Fibroblast of lung (primary cell): ENCODE measurements at regions not wholly inside any gene's neighbourhood (a gene's known extent, or its start where the extent isn't known, plus 50 kb on each side); places are given as distances from the start of the nearest gene placed in this dataset.

ENCODE experiments used
- DNase-seq, 2 donors: peaks; one replicate each; pipeline versions ENCODE4 v3.0.0 to v3.0.0-alpha.2; 2010; ENCODE audit warnings: low read depth in 2 of 2
- H2AFZ ChIP-seq: 2 replicates; pipeline ENCODE4 v1.5.1; 2012; ENCODE audit warnings: low read length, control low read depth, inconsistent platforms
- H3K27ac ChIP-seq: 2 replicates; pipeline ENCODE4 v1.5.1; 2011; ENCODE audit warnings: low read length, control low read depth; ENCODE audit not compliant: insufficient read depth
- H3K27me3 ChIP-seq: 2 replicates; pipeline ENCODE4 v1.5.1; 2011; ENCODE audit warnings: mild to moderate bottlenecking, low read length; ENCODE audit not compliant: control insufficient read depth, insufficient read depth
- H3K36me3 ChIP-seq: 2 replicates; pipeline ENCODE4 v1.5.1; 2011; ENCODE audit warnings: low read length; ENCODE audit not compliant: control insufficient read depth, insufficient read depth
- H3K4me1 ChIP-seq: 2 replicates; pipeline ENCODE4 v1.5.1; 2011; ENCODE audit warnings: low read length; ENCODE audit not compliant: control insufficient read depth, insufficient read depth; ENCODE audit errors: extremely low read depth
- H3K4me2 ChIP-seq: 2 replicates; pipeline ENCODE4 v1.5.1; 2011; ENCODE audit warnings: low read length, control low read depth; ENCODE audit not compliant: insufficient read depth; ENCODE audit errors: extremely low read depth
- H3K4me3 ChIP-seq, 4 experiments: fragments of 200-600 bp in 1 of 4; sonication (generic) in 1 of 4; replicated peaks in 1 of 4; 2 replicates each; pipeline ENCODE4 v1.5.1; 2011 to 2016; ENCODE audit warnings: low read length in 4 of 4, low read depth in 3 of 4, mild to moderate bottlenecking in 3 of 4, control low read depth in 2 of 4, inconsistent platforms in 1 of 4, mixed read lengths in 1 of 4; ENCODE audit not compliant: insufficient read depth in 1 of 4; ENCODE audit errors: control extremely low read depth in 1 of 4
- H3K79me2 ChIP-seq: 2 replicates; pipeline ENCODE4 v1.5.1; 2012; ENCODE audit warnings: mild to moderate bottlenecking, low read length, inconsistent platforms; ENCODE audit not compliant: control insufficient read depth, insufficient read depth
- H3K9ac ChIP-seq: 2 replicates; pipeline ENCODE4 v1.5.1; 2011; ENCODE audit warnings: mild to moderate bottlenecking, low read length, control low read depth; ENCODE audit not compliant: insufficient read depth
- H3K9me3 ChIP-seq: 2 replicates; pipeline ENCODE4 v1.5.1; 2012; ENCODE audit warnings: low read depth, low read length; ENCODE audit not compliant: control insufficient read depth, insufficient read depth
- H4K20me1 ChIP-seq: 2 replicates; pipeline ENCODE4 v1.5.1; 2011; ENCODE audit warnings: low read length; ENCODE audit not compliant: control insufficient read depth, insufficient read depth; ENCODE audit errors: extremely low read depth
- CTCF ChIP-seq, 2 donors: IDR thresholded peaks in 1 of 2; conservative IDR thresholded peaks in 1 of 2; 1 replicate in 1 of 2; 2 replicates in 1 of 2; pipeline ENCODE4 v1.5.1; 2011 to 2012; ENCODE audit warnings: low read length in 2 of 2, control low read depth in 1 of 2, inconsistent platforms in 1 of 2, low read depth in 1 of 2, mild to moderate bottlenecking in 1 of 2
- EZH2 ChIP-seq: IDR thresholded peaks from 2 replicates; pipeline ENCODE4 v1.5.1; 2012; ENCODE audit warnings: low read length, control low read depth, mild to moderate bottlenecking; ENCODE audit errors: missing control alignments

DNA sequence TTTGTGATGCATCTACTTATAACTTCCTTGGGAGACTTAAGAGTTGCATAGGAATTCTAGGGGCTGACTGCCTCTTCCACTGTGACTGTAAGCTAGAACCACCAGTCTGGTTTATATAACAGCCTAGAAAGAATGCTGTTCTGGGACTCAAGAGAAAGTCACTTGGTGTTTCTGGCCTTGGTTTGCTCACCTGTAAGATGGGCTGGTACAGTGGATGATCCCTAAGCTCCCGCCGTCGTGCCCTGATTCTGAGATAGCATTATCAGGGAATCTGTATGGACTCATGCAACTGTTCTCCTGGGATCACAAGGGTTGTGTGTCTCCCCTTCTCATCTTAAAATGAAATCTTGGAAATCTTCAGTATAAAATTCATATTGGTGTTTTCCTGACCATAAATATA lies 100.6 kb downstream of the LYZL1 start:
- no peak for DNase-seq
- peaks cover 1% of the 10 kb centered on the region for H3K27me3 ChIP-seq
- no peaks in the 10 kb centered on the region for H3K36me3 ChIP-seq
- no peak overlapping the region for H3K9ac ChIP-seq
- no peaks in the 10 kb centered on the region for H4K20me1 ChIP-seq
- H3K79me2 ChIP-seq, result no peaks in the 10 kb centered on the region
- no peaks in the 10 kb centered on the region for H3K4me1 ChIP-seq
- no peaks in the 10 kb centered on the region for H3K9me3 ChIP-seq
- H3K4me2 ChIP-seq, result no peak overlapping the region
- no peak overlapping the region for H2AFZ ChIP-seq
- TF ChIP-seq CTCF (conservative IDR thresholded peaks at IDR 0.05 in 1 of 2, IDR thresholded peaks at IDR 0.05 in 1 of 2; ENCODE audit: low read depth in 1 of 2, low read length in 2 of 2), result no peak
- TF ChIP-seq EZH2, result no peak
- H3K27ac ChIP-seq, result no peak overlapping the region
- no peak overlapping the region for H3K4me3 ChIP-seq

- H3K27me3 ChIP-seq, result peaks cover 6% of the 10 kb centered on the region
- peak overlapping the region; percentile 23 for H3K4me2 ChIP-seq
- H3K79me2 ChIP-seq, result no peaks in the 10 kb centered on the region
- H2AFZ ChIP-seq, result no peak overlapping the region
- no peak for TF ChIP-seq EZH2
- TF ChIP-seq CTCF (conservative IDR thresholded peaks at IDR 0.05 in 1 of 2, IDR thresholded peaks at IDR 0.05 in 1 of 2; ENCODE audit: low read depth in 1 of 2, low read length in 2 of 2), result no peak
- no peak overlapping the region for H3K9ac ChIP-seq
- H4K20me1 ChIP-seq, result no peaks in the 10 kb centered on the region
- no peak overlapping the region for H3K27ac ChIP-seq
- H3K4me1 ChIP-seq, result no peaks in the 10 kb centered on the region
- no peaks in the 10 kb centered on the region for H3K9me3 ChIP-seq
- H3K4me3 ChIP-seq, result no peak overlapping the region
- no peaks in the 10 kb centered on the region for H3K36me3 ChIP-seq
- no peak for DNase-seq
Measured at GRCh38 chr10:29389935-29390334, 101.1 kb downstream of the LYZL1 start.

- DNase-seq, result peak; percentile 31 to 51
- Histone ChIP-seq H3K27ac (no peak overlapping the region), H3K9ac (no peak overlapping the region), H3K9me3 (no peaks in the 10 kb centered on the region), H3K4me2 (no peak overlapping the region), H3K27me3 (peaks cover 15% of the 10 kb centered on the region), H3K4me3 (no peak overlapping the region), H3K79me2 (no peaks in the 10 kb centered on the region), H2AFZ (no peak overlapping the region), H3K4me1 (no peaks in the 10 kb centered on the region), H3K36me3 (no peaks in the 10 kb centered on the region), H4K20me1 (no peaks in the 10 kb centered on the region)
- TF ChIP-seq CTCF (conservative IDR thresholded peaks at IDR 0.05 in 1 of 2, IDR thresholded peaks at IDR 0.05 in 1 of 2; ENCODE audit: low read depth in 1 of 2, low read length in 2 of 2) (peak; percentile 74 to 92), EZH2 (no peak)
Measured at GRCh38 chr10:29392376-29393021, 103.6 kb downstream of the LYZL1 start.
